IMR-90 (cell line): ENCODE measurements at regions not wholly inside any gene's neighbourhood (a gene's known extent, or its start where the extent isn't known, plus 50 kb on each side); places are given as distances from the start of the nearest gene placed in this dataset.

ENCODE experiments used
- ATAC-seq: fragments of 200-7000 bp; cut with Tn5 transposase; 2 replicates; pipeline ENCODE4 v1.9.1; 2020; ENCODE audit warnings: low read depth, mild to moderate bottlenecking, moderate library complexity
- BruUV-seq: library from RNA; stranded (reverse); fragments of 400-500 nt; replicated peaks from 2 replicates; lab custom pipeline; 2021; lab: Mats Ljungman, UMichigan
- CTCF ChIA-PET: fragments of 300-600 bp; formaldehyde crosslinking; extraction: SDS; loops from one replicate; lab custom pipeline; 2021; ENCODE audit warnings: antibody characterized with exemption; lab: Yijun Ruan, JAX
- POLR2A ChIA-PET: fragments of 300-600 bp; sonication (Branson Sonifier 250); formaldehyde crosslinking; loops from one replicate; lab custom pipeline; 2022; ENCODE audit warnings: antibody characterized with exemption; ENCODE audit not compliant: unreplicated experiment; lab: Charles Lee
- DNase-seq: peaks from one replicate; pipeline ENCODE4 v3.0.0; 2013
- H2AFZ ChIP-seq: replicated peaks from 2 replicates; pipeline ENCODE3; 2013; ENCODE audit warnings: low read length, mild to moderate bottlenecking; ENCODE audit not compliant: poor library complexity
- H2AK5ac ChIP-seq: 2 replicates; pipeline ENCODE4 v1.6.1; 2013; ENCODE audit warnings: low read depth, low read length, inconsistent platforms
- H2AK9ac ChIP-seq: replicated peaks from 2 replicates; pipeline ENCODE3; 2013; ENCODE audit warnings: mild to moderate bottlenecking, low read depth, low read length, moderate library complexity; ENCODE audit not compliant: poor library complexity
- H2BK120ac ChIP-seq: 2 replicates; pipeline ENCODE4 v1.6.1; 2013; ENCODE audit warnings: low read depth, low read length, inconsistent platforms
- H2BK15ac ChIP-seq: 3 replicates; pipeline ENCODE4 v1.6.1; 2013; ENCODE audit warnings: low read depth, low read length, inconsistent platforms
- H2BK20ac ChIP-seq: 2 replicates; pipeline ENCODE4 v1.6.1; 2013; ENCODE audit warnings: low read depth, mild to moderate bottlenecking, inconsistent platforms, low read length, moderate library complexity
- H2BK5ac ChIP-seq: 2 replicates; pipeline ENCODE4 v1.6.1; 2013; ENCODE audit warnings: mild to moderate bottlenecking, low read depth, low read length, inconsistent platforms; ENCODE audit not compliant: poor library complexity, severe bottlenecking
- H3K14ac ChIP-seq: replicated peaks from 2 replicates; pipeline ENCODE4 v1.6.1; 2013; ENCODE audit warnings: low read depth, low read length, inconsistent platforms
- H3K18ac ChIP-seq: 2 replicates; pipeline ENCODE4 v1.6.1; 2013; ENCODE audit warnings: low read depth, low read length, control low read depth
- H3K23ac ChIP-seq: 2 replicates; pipeline ENCODE4 v1.6.1; 2013; ENCODE audit warnings: low read depth, low read length, inconsistent platforms
- H3K27ac ChIP-seq: 2 replicates; pipeline ENCODE4 v1.5.1; 2013; ENCODE audit warnings: mild to moderate bottlenecking, control low read depth, low read length; ENCODE audit not compliant: insufficient read depth
- H3K27me3 ChIP-seq: 2 replicates; pipeline ENCODE4 v1.6.1; 2013; ENCODE audit warnings: low read length; ENCODE audit not compliant: control insufficient read depth, insufficient read depth
- H3K36me3 ChIP-seq: 2 replicates; pipeline ENCODE4 v1.6.1; 2013; ENCODE audit warnings: low read length, mixed read lengths; ENCODE audit not compliant: control insufficient read depth, insufficient read depth
- H3K4ac ChIP-seq: 2 replicates; pipeline ENCODE4 v1.6.1; 2013; ENCODE audit warnings: low read depth, low read length, inconsistent platforms
- H3K4me1 ChIP-seq: 2 replicates; pipeline ENCODE4 v1.6.1; 2013; ENCODE audit warnings: low read length, mixed read lengths; ENCODE audit not compliant: control insufficient read depth, insufficient read depth
- H3K4me2 ChIP-seq: 2 replicates; pipeline ENCODE4 v1.6.1; 2013; ENCODE audit warnings: low read depth, mild to moderate bottlenecking, control low read depth, low read length, moderate library complexity
- H3K4me3 ChIP-seq: 2 replicates; pipeline ENCODE4 v1.5.1; 2013; ENCODE audit warnings: low read depth, mild to moderate bottlenecking, control low read depth, low read length, moderate library complexity; ENCODE audit not compliant: insufficient read depth
- H3K56ac ChIP-seq: 2 replicates; pipeline ENCODE4 v1.6.1; 2013; ENCODE audit warnings: low read length, inconsistent platforms; ENCODE audit not compliant: insufficient read depth; ENCODE audit errors: extremely low read depth
- H3K79me1 ChIP-seq, 2 experiments: 2 replicates each; pipeline ENCODE4 v1.6.1; 2013; ENCODE audit warnings: low read length in 2 of 2, inconsistent platforms in 1 of 2, low read depth in 1 of 2
- H3K9ac ChIP-seq: 2 replicates; pipeline ENCODE4 v1.6.1; 2013; ENCODE audit warnings: low read depth, low read length, control low read depth
- H3K9me1 ChIP-seq: 2 replicates; pipeline ENCODE4 v1.6.1; 2013; ENCODE audit warnings: low read length, inconsistent platforms; ENCODE audit not compliant: insufficient read depth
- H3K9me3 ChIP-seq: 2 replicates; pipeline ENCODE4 v1.6.1; 2013; ENCODE audit warnings: low read length; ENCODE audit not compliant: control insufficient read depth, insufficient read depth
- H4K20me1 ChIP-seq: 2 replicates; pipeline ENCODE4 v1.6.1; 2013; ENCODE audit warnings: low read length, inconsistent platforms; ENCODE audit not compliant: insufficient read depth
- H4K5ac ChIP-seq: 2 replicates; pipeline ENCODE4 v1.6.1; 2013; ENCODE audit warnings: mild to moderate bottlenecking, low read depth, low read length, control low read depth
- H4K8ac ChIP-seq, 2 experiments: 2 replicates each; pipeline ENCODE4 v1.6.1; 2013; ENCODE audit warnings: low read depth in 2 of 2, low read length in 2 of 2, control low read depth in 1 of 2, inconsistent platforms in 1 of 2
- H4K91ac ChIP-seq: 2 replicates; pipeline ENCODE4 v1.6.1; 2013; ENCODE audit warnings: low read depth, low read length, inconsistent platforms; ENCODE audit not compliant: insufficient read depth
- BHLHE40 ChIP-seq: fragments of 150-350 bp; IDR thresholded peaks from 2 replicates; pipeline ENCODE4 v1.6.1; 2016; ENCODE audit warnings: mild to moderate bottlenecking, low read depth, low read length
- CEBPB ChIP-seq: IDR thresholded peaks from 2 replicates; pipeline ENCODE4 v1.6.1; 2012; ENCODE audit warnings: low read depth, low read length, improper control_type of control experiment
- CHD1 ChIP-seq: IDR thresholded peaks from 2 replicates; pipeline ENCODE4 v1.6.1; 2012; ENCODE audit warnings: low read depth, low read length, improper control_type of control experiment
- FOS ChIP-seq: fragments of 150-350 bp; IDR thresholded peaks from 2 replicates; pipeline ENCODE4 v1.6.1; 2016; ENCODE audit warnings: low read depth, low read length
- MAFK ChIP-seq: IDR thresholded peaks from 2 replicates; pipeline ENCODE4 v1.6.1; 2012; ENCODE audit warnings: low read depth, low read length, improper control_type of control experiment
- MAZ ChIP-seq: IDR thresholded peaks from 2 replicates; pipeline ENCODE4 v1.6.1; 2012; ENCODE audit warnings: low read depth, mild to moderate bottlenecking, low read length, improper control_type of control experiment, moderate library complexity, borderline replicate concordance
- MXI1 ChIP-seq: IDR thresholded peaks from 2 replicates; pipeline ENCODE4 v1.6.1; 2012; ENCODE audit warnings: low read depth, mild to moderate bottlenecking, low read length, moderate library complexity, borderline replicate concordance
- NFE2L2 ChIP-seq: fragments of 150-350 bp; IDR thresholded peaks from 2 replicates; pipeline ENCODE4 v1.6.1; 2016; ENCODE audit warnings: low read depth, mild to moderate bottlenecking, low read length
- POLR2A ChIP-seq: IDR thresholded peaks from 2 replicates; pipeline ENCODE4 v1.6.1; 2012; ENCODE audit warnings: mild to moderate bottlenecking, low read depth, low read length
- RAD21 ChIP-seq: IDR thresholded peaks from 2 replicates; pipeline ENCODE4 v1.6.1; 2012; ENCODE audit warnings: low read length, improper control_type of control experiment
- RCOR1 ChIP-seq: IDR thresholded peaks from 2 replicates; pipeline ENCODE4 v1.6.1; 2012; ENCODE audit warnings: mild to moderate bottlenecking, low read length, improper control_type of control experiment; ENCODE audit not compliant: insufficient replicate concordance
- RFX5 ChIP-seq: IDR thresholded peaks from 2 replicates; pipeline ENCODE4 v1.8.0; 2012; ENCODE audit warnings: low read depth, mild to moderate bottlenecking, low read length, moderate library complexity
- SMC3 ChIP-seq: fragments of 150-350 bp; IDR thresholded peaks from 2 replicates; pipeline ENCODE4 v1.6.1; 2016; ENCODE audit warnings: low read depth, mild to moderate bottlenecking, antibody characterized with exemption, low read length, moderate library complexity
- WGBS, 2 experiments: methylation state at CpG; one replicate each; pipeline versions ENCODE4 v1.1.5 to v1.1.7; 2013; ENCODE audit warnings: missing lambda C conversion rate in 2 of 2; ENCODE audit not compliant: insufficient read length in 1 of 2; ENCODE audit errors: extremely low coverage in 2 of 2; 5-methylcytosine and 5-hydroxymethylcytosine counted together
- dilution Hi-C: fragments of 300-500 bp; cut with HindIII; formaldehyde crosslinking; loops from one replicate; pipeline ENCODE4 v1.14.3; 2018; ENCODE audit warnings: low sequenced_read_pairs; ENCODE audit not compliant: unreplicated experiment
- in situ Hi-C: fragments of 300-500 bp; cut with MboI; formaldehyde crosslinking; loops from 3 replicates; pipeline ENCODE4 v1.14.3; 2019; ENCODE audit warnings: low sequenced_read_pairs, inconsistent platforms, mixed read lengths
- intact Hi-C: fragments of 100-400 bp; cut with micrococcal nuclease; formaldehyde crosslinking; loops from 2 replicates; pipeline ENCODE4 v1.10.0; 2022
- TF ChIP-seq, protein P1 (sequence below): fragments of 150-350 bp; IDR thresholded peaks from 2 replicates; pipeline ENCODE4 v1.6.1; 2017; ENCODE audit warnings: mild to moderate bottlenecking, antibody characterized with exemption, low read length, low read depth
- TF ChIP-seq, protein P2 (sequence below): fragments of 150-350 bp; IDR thresholded peaks from 2 replicates; pipeline ENCODE4 v1.6.1; 2016; ENCODE audit warnings: low read depth, mild to moderate bottlenecking, low read length, moderate library complexity, borderline replicate concordance
- TF ChIP-seq, protein P3 (sequence below): conservative IDR thresholded peaks from 2 replicates; pipeline ENCODE4 v1.5.1; 2012; ENCODE audit warnings: mild to moderate bottlenecking, low read depth, low read length, improper control_type of control experiment

DNA sequence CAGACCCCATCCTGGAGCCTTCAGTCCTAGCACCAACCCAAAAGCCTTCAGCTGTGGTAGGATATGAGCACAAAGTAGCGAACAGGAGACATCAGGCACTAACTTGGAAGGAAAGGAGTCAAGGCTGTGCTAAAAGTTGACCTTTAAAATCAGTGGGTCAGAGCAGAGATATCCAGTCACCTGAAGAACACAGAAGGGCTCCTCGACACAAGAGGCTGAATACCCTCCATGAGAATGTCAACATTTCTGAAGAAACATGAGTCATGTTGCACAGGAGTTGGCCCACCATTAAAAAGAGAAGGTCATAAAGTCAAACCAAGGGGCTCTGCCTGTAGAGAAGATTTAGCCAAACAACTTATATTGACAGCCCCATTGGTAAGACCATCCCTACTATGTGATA, 172.5 kb downstream of the PLPP3 start:
- Histone ChIP-seq H4K20me1 (no peaks in the 10 kb centered on the region), H3K79me1 (no peaks in the 10 kb centered on the region), H3K9ac (no peak overlapping the region), H3K23ac (no peak overlapping the region), H2BK20ac (no peak overlapping the region), H3K36me3 (no peaks in the 10 kb centered on the region), H4K91ac (no peak overlapping the region), H4K8ac (no peak overlapping the region), H3K9me3 (no peaks in the 10 kb centered on the region), H3K9me1 (peaks cover 4% of the 10 kb centered on the region; the same call in 1 of the 2 replicates), H3K4ac (no peak overlapping the region), H3K4me1 (no peaks in the 10 kb centered on the region), H3K4me3 (no peak overlapping the region), H2AFZ (no peak overlapping the region), H3K27ac (no peak overlapping the region), H3K56ac (no peak overlapping the region), H2BK120ac (no peak overlapping the region), H2BK15ac (no peak overlapping the region), H4K5ac (no peak overlapping the region), H3K27me3 (no peaks in the 10 kb centered on the region), H2AK5ac (no peak overlapping the region; the same call in 1 of the 2 replicates), H3K4me2 (no peak overlapping the region), H2AK9ac (no peak overlapping the region), H3K18ac (no peak overlapping the region), H3K14ac (no peak overlapping the region), H2BK5ac (no peak overlapping the region)
- BruUV-seq, result no TSS peak
- CTCF ChIA-PET, result no interaction called here
- in situ Hi-C loops, result no loop called here
- 20% methylated on average over 1 of the region's 2 CpGs; no CpG with 5 or more reads in 1 of the 2 experiments for WGBS, 2 experiments
- no peak for ATAC-seq
- dilution Hi-C loops, result no loop called here
- POLR2A ChIA-PET, result no interaction called here
- intact Hi-C loops, result no loop called here
- TF ChIP-seq MAFK, result no peak
- no peak for TF ChIP-seq NFE2L2
- TF ChIP-seq, protein P1, sequence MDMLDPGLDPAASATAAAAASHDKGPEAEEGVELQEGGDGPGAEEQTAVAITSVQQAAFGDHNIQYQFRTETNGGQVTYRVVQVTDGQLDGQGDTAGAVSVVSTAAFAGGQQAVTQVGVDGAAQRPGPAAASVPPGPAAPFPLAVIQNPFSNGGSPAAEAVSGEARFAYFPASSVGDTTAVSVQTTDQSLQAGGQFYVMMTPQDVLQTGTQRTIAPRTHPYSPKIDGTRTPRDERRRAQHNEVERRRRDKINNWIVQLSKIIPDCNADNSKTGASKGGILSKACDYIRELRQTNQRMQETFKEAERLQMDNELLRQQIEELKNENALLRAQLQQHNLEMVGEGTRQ, result no peak
- TF ChIP-seq, protein P2, sequence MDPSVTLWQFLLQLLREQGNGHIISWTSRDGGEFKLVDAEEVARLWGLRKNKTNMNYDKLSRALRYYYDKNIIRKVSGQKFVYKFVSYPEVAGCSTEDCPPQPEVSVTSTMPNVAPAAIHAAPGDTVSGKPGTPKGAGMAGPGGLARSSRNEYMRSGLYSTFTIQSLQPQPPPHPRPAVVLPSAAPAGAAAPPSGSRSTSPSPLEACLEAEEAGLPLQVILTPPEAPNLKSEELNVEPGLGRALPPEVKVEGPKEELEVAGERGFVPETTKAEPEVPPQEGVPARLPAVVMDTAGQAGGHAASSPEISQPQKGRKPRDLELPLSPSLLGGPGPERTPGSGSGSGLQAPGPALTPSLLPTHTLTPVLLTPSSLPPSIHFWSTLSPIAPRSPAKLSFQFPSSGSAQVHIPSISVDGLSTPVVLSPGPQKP, result no peak
- no peak for TF ChIP-seq RFX5
- no peak for TF ChIP-seq CHD1
- no peak for TF ChIP-seq FOS
- TF ChIP-seq BHLHE40, result no peak
- no peak for TF ChIP-seq RCOR1
- TF ChIP-seq MAZ, result no peak
- TF ChIP-seq CEBPB, result no peak
- no peak for TF ChIP-seq POLR2A
- TF ChIP-seq RAD21, result no peak
- TF ChIP-seq SMC3, result no peak
- TF ChIP-seq, protein P3, sequence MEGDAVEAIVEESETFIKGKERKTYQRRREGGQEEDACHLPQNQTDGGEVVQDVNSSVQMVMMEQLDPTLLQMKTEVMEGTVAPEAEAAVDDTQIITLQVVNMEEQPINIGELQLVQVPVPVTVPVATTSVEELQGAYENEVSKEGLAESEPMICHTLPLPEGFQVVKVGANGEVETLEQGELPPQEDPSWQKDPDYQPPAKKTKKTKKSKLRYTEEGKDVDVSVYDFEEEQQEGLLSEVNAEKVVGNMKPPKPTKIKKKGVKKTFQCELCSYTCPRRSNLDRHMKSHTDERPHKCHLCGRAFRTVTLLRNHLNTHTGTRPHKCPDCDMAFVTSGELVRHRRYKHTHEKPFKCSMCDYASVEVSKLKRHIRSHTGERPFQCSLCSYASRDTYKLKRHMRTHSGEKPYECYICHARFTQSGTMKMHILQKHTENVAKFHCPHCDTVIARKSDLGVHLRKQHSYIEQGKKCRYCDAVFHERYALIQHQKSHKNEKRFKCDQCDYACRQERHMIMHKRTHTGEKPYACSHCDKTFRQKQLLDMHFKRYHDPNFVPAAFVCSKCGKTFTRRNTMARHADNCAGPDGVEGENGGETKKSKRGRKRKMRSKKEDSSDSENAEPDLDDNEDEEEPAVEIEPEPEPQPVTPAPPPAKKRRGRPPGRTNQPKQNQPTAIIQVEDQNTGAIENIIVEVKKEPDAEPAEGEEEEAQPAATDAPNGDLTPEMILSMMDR, result no peak
- TF ChIP-seq MXI1, result no peak
- DNase-seq, result peak; percentile 21
